GM23338 (cell line): ENCODE measurements at regions not wholly inside any gene's neighbourhood (a gene's known extent, or its start where the extent isn't known, plus 50 kb on each side); places are given as distances from the start of the nearest gene placed in this dataset.

Experiments used
- ATAC-seq: fragments of 200-7000 bp; cut with Tn5 transposase; 3 replicates; pipeline ENCODE4 v1.9.1; 2020
- DNase-seq: peaks from one replicate; pipeline ENCODE4 v3.0.0-alpha.2; 2015; ENCODE audit warnings: low spot score
- H2AFZ ChIP-seq: fragments of 200-600 bp; sonication (generic); 2 replicates; pipeline ENCODE4 v1.8.0; 2016; ENCODE audit warnings: antibody characterized with exemption, mild to moderate bottlenecking, moderate library complexity
- H3F3A ChIP-seq: fragments of 200-600 bp; sonication (generic); replicated peaks from 2 replicates; pipeline ENCODE4 v1.8.0; 2017; ENCODE audit warnings: antibody characterized with exemption, mixed run types, low read depth
- H3K27ac ChIP-seq: fragments of 200-600 bp; sonication (generic); 2 replicates; pipeline ENCODE4 v1.6.1; 2016; ENCODE audit warnings: low read depth
- H3K27me3 ChIP-seq: fragments of 200-600 bp; sonication (generic); 2 replicates; pipeline ENCODE4 v1.8.0; 2016; ENCODE audit warnings: mild to moderate bottlenecking, mixed run types, moderate library complexity; ENCODE audit not compliant: insufficient read depth
- H3K36me3 ChIP-seq: fragments of 200-600 bp; sonication (generic); 2 replicates; pipeline ENCODE4 v1.8.0; 2016; ENCODE audit warnings: mild to moderate bottlenecking; ENCODE audit not compliant: insufficient read depth
- H3K4me1 ChIP-seq: fragments of 200-600 bp; sonication (generic); 2 replicates; pipeline ENCODE4 v1.8.0; 2016; ENCODE audit warnings: mild to moderate bottlenecking, moderate library complexity; ENCODE audit not compliant: insufficient read depth
- H3K4me2 ChIP-seq: fragments of 200-600 bp; sonication (generic); 2 replicates; pipeline ENCODE4 v1.7.1; 2017; ENCODE audit warnings: mixed run types
- H3K4me3 ChIP-seq: fragments of 200-600 bp; sonication (generic); 2 replicates; pipeline ENCODE4 v1.6.1; 2016; ENCODE audit warnings: mixed run types
- H3K79me2 ChIP-seq: fragments of 200-600 bp; sonication (generic); replicated peaks from 2 replicates; pipeline ENCODE4 v1.8.0; 2017; ENCODE audit warnings: mild to moderate bottlenecking; ENCODE audit not compliant: insufficient read depth
- H3K9me2 ChIP-seq: fragments of 200-600 bp; sonication (generic); 2 replicates; pipeline ENCODE4 v1.8.0; 2017; ENCODE audit not compliant: insufficient read depth
- H4K20me1 ChIP-seq: fragments of 200-600 bp; sonication (generic); replicated peaks from 2 replicates; pipeline ENCODE4 v1.8.0; 2017; ENCODE audit warnings: mild to moderate bottlenecking; ENCODE audit not compliant: insufficient read depth
- H3K27ac Mint-ChIP-seq: 2 replicates; pipeline ENCODE4 v1.8.0; 2020; ENCODE audit warnings: inconsistent platforms, mild to moderate bottlenecking, moderate library complexity, mixed read lengths
- H3K27me3 Mint-ChIP-seq: 3 replicates; pipeline ENCODE4 v1.8.0; 2022; ENCODE audit warnings: low read depth, mild to moderate bottlenecking, moderate library complexity, mixed read lengths, inconsistent platforms; ENCODE audit not compliant: insufficient read depth, poor library complexity
- H3K36me3 Mint-ChIP-seq: 3 replicates; pipeline ENCODE4 v1.8.0; 2021; ENCODE audit warnings: low read depth, mild to moderate bottlenecking, inconsistent platforms, moderate library complexity, mixed read lengths
- H3K4me1 Mint-ChIP-seq: 3 replicates; pipeline ENCODE4 v1.8.0; 2020; ENCODE audit warnings: mild to moderate bottlenecking, inconsistent platforms, mixed read lengths
- H3K4me3 Mint-ChIP-seq: 3 replicates; pipeline ENCODE4 v1.8.0; 2021; ENCODE audit warnings: moderate library complexity, mild to moderate bottlenecking, inconsistent platforms, mixed read lengths
- H3K9me3 Mint-ChIP-seq: 3 replicates; pipeline ENCODE4 v1.8.0; 2020; ENCODE audit warnings: moderate library complexity, mild to moderate bottlenecking, inconsistent platforms, mixed read lengths
- CREB1 ChIP-seq: fragments of 250-450 bp; sonication (Bioruptor Pico); IDR thresholded peaks from 2 replicates; pipeline ENCODE4 v1.5.0; 2020; ENCODE audit warnings: low read depth, mild to moderate bottlenecking, moderate library complexity
- EZH2 ChIP-seq: fragments of 200-600 bp; sonication (generic); IDR thresholded peaks from one replicate; pipeline ENCODE4 v1.8.0; 2017; ENCODE audit warnings: antibody characterized with exemption, mild to moderate bottlenecking, low read depth; ENCODE audit not compliant: unreplicated experiment
- EZH2phosphoT487 ChIP-seq: fragments of 200-600 bp; sonication (generic); IDR thresholded peaks from one replicate; pipeline ENCODE4 v1.8.1; 2018; ENCODE audit warnings: antibody characterized with exemption; ENCODE audit not compliant: unreplicated experiment
- JUNB ChIP-seq: IDR thresholded peaks from one replicate; pipeline ENCODE4 v1.6.1; 2016; ENCODE audit warnings: antibody characterized with exemption; ENCODE audit not compliant: unreplicated experiment
- NANOG ChIP-seq: IDR thresholded peaks from 2 replicates; pipeline ENCODE4 v1.6.1; 2016; ENCODE audit warnings: antibody characterized with exemption, borderline replicate concordance
- POLR2AphosphoS5 ChIP-seq: IDR thresholded peaks from 2 replicates; pipeline ENCODE4 v1.6.1; 2016; ENCODE audit warnings: antibody characterized with exemption, low read depth
- STAT1 ChIP-seq: IDR thresholded peaks from one replicate; pipeline ENCODE4 v1.6.1; 2016; ENCODE audit warnings: antibody characterized with exemption; ENCODE audit not compliant: unreplicated experiment
- ZNF114 ChIP-seq: fragments of 250-450 bp; sonication (Bioruptor Pico); IDR thresholded peaks from 2 replicates; pipeline ENCODE4 v1.5.0; 2020; ENCODE audit warnings: mild to moderate bottlenecking, moderate library complexity
- ZNF331 ChIP-seq: fragments of 250-450 bp; sonication (Bioruptor Pico); IDR thresholded peaks from 2 replicates; pipeline ENCODE4 v1.5.0; 2020; ENCODE audit warnings: low read depth, mild to moderate bottlenecking, moderate library complexity
- TF ChIP-seq, protein P1 (sequence below): fragments of 250-450 bp; sonication (Bioruptor Pico); IDR thresholded peaks from 2 replicates; pipeline ENCODE4 v1.5.0; 2020; ENCODE audit warnings: mild to moderate bottlenecking, moderate library complexity
- TF ChIP-seq, protein P2 (sequence below): IDR thresholded peaks from 2 replicates; pipeline ENCODE4 v1.6.1; 2016; ENCODE audit warnings: antibody characterized with exemption
- TF ChIP-seq, protein P3 (sequence below): IDR thresholded peaks from one replicate; pipeline ENCODE4 v1.6.1; 2018; ENCODE audit warnings: antibody characterized with exemption; ENCODE audit not compliant: unreplicated experiment
- TF ChIP-seq, protein P4 (sequence below), 2 experiments: fragments of 200-600 bp in 1 of 2; sonication (generic) in 1 of 2; conservative IDR thresholded peaks; 2 replicates each; pipeline versions ENCODE4 v1.5.1 to v1.6.1; 2016 to 2017; ENCODE audit warnings: antibody characterized with exemption in 2 of 2, low read depth in 2 of 2, mild to moderate bottlenecking in 2 of 2, moderate library complexity in 1 of 2

DNA sequence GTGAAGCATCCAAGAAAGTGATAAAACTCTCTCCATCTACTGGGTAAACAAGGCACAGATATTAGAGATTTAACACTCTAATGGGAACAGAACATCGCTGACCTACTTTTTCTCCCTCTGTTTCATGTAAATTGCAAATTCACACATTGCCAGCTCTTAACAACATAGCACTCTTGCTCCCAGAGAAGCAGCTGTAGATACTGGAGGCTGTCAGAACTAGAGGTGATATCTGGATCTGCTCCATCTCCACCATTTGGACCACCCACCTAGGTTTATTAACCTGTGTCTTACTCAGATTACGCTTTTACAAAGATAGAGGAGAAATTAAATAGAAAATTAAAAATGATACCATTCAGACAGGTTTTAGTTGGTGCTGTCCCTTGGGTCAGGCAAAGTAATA is 289.1 kb upstream of the CRBN start:
- Histone ChIP-seq H3K79me2 (no peaks in the 10 kb centered on the region), H3K4me2 (no peak overlapping the region), H3K4me3 (no peak overlapping the region), H3K4me1 (no peaks in the 10 kb centered on the region), H4K20me1 (no peaks in the 10 kb centered on the region), H3F3A (no peaks in the 10 kb centered on the region), H3K27me3 (no peaks in the 10 kb centered on the region), H3K9me2 (no peaks in the 10 kb centered on the region), H3K27ac (no peak overlapping the region), H3K36me3 (no peaks in the 10 kb centered on the region), H2AFZ (no peak overlapping the region)
- Mint-ChIP-seq H3K4me3 (no peak overlapping the region), H3K27ac (no peak overlapping the region), H3K36me3 (peaks cover 11% of the 10 kb centered on the region; the same call in 2 of the 3 replicates), H3K27me3 (no peaks in the 10 kb centered on the region), H3K9me3 (peaks cover 57% of the 10 kb centered on the region), H3K4me1 (no peaks in the 10 kb centered on the region)
- ATAC-seq (no peak), DNase-seq (no peak)
- TF ChIP-seq, protein P1, sequence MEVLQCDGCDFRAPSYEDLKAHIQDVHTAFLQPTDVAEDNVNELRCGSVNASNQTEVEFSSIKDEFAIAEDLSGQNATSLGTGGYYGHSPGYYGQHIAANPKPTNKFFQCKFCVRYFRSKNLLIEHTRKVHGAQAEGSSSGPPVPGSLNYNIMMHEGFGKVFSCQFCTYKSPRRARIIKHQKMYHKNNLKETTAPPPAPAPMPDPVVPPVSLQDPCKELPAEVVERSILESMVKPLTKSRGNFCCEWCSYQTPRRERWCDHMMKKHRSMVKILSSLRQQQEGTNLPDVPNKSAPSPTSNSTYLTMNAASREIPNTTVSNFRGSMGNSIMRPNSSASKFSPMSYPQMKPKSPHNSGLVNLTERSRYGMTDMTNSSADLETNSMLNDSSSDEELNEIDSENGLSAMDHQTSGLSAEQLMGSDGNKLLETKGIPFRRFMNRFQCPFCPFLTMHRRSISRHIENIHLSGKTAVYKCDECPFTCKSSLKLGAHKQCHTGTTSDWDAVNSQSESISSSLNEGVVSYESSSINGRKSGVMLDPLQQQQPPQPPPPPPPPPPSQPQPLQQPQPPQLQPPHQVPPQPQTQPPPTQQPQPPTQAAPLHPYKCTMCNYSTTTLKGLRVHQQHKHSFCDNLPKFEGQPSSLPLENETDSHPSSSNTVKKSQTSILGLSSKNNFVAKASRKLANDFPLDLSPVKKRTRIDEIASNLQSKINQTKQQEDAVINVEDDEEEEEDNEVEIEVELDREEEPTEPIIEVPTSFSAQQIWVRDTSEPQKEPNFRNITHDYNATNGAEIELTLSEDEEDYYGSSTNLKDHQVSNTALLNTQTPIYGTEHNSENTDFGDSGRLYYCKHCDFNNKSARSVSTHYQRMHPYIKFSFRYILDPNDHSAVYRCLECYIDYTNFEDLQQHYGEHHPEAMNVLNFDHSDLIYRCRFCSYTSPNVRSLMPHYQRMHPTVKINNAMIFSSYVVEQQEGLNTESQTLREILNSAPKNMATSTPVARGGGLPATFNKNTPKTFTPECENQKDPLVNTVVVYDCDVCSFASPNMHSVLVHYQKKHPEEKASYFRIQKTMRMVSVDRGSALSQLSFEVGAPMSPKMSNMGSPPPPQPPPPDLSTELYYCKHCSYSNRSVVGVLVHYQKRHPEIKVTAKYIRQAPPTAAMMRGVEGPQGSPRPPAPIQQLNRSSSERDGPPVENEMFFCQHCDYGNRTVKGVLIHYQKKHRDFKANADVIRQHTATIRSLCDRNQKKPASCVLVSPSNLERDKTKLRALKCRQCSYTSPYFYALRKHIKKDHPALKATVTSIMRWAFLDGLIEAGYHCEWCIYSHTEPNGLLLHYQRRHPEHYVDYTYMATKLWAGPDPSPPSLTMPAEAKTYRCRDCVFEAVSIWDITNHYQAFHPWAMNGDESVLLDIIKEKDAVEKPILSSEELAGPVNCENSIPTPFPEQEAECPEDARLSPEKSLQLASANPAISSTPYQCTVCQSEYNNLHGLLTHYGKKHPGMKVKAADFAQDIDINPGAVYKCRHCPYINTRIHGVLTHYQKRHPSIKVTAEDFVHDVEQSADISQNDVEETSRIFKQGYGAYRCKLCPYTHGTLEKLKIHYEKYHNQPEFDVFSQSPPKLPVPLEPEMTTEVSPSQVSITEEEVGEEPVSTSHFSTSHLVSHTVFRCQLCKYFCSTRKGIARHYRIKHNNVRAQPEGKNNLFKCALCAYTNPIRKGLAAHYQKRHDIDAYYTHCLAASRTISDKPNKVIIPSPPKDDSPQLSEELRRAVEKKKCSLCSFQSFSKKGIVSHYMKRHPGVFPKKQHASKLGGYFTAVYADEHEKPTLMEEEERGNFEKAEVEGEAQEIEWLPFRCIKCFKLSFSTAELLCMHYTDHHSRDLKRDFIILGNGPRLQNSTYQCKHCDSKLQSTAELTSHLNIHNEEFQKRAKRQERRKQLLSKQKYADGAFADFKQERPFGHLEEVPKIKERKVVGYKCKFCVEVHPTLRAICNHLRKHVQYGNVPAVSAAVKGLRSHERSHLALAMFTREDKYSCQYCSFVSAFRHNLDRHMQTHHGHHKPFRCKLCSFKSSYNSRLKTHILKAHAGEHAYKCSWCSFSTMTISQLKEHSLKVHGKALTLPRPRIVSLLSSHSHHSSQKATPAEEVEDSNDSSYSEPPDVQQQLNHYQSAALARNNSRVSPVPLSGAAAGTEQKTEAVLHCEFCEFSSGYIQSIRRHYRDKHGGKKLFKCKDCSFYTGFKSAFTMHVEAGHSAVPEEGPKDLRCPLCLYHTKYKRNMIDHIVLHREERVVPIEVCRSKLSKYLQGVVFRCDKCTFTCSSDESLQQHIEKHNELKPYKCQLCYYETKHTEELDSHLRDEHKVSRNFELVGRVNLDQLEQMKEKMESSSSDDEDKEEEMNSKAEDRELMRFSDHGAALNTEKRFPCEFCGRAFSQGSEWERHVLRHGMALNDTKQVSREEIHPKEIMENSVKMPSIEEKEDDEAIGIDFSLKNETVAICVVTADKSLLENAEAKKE: no peak
- no peak for TF ChIP-seq ZNF331 (CRISPR knock-in tag)
- TF ChIP-seq POLR2AphosphoS5: no peak
- TF ChIP-seq, protein P2, sequence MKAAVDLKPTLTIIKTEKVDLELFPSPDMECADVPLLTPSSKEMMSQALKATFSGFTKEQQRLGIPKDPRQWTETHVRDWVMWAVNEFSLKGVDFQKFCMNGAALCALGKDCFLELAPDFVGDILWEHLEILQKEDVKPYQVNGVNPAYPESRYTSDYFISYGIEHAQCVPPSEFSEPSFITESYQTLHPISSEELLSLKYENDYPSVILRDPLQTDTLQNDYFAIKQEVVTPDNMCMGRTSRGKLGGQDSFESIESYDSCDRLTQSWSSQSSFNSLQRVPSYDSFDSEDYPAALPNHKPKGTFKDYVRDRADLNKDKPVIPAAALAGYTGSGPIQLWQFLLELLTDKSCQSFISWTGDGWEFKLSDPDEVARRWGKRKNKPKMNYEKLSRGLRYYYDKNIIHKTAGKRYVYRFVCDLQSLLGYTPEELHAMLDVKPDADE: no peak
- no peak for TF ChIP-seq ZNF114 (CRISPR knock-in tag)
- no peak for TF ChIP-seq CREB1
- TF ChIP-seq STAT1: no peak
- no peak for TF ChIP-seq EZH2
- TF ChIP-seq NANOG: no peak
- TF ChIP-seq, protein P3, sequence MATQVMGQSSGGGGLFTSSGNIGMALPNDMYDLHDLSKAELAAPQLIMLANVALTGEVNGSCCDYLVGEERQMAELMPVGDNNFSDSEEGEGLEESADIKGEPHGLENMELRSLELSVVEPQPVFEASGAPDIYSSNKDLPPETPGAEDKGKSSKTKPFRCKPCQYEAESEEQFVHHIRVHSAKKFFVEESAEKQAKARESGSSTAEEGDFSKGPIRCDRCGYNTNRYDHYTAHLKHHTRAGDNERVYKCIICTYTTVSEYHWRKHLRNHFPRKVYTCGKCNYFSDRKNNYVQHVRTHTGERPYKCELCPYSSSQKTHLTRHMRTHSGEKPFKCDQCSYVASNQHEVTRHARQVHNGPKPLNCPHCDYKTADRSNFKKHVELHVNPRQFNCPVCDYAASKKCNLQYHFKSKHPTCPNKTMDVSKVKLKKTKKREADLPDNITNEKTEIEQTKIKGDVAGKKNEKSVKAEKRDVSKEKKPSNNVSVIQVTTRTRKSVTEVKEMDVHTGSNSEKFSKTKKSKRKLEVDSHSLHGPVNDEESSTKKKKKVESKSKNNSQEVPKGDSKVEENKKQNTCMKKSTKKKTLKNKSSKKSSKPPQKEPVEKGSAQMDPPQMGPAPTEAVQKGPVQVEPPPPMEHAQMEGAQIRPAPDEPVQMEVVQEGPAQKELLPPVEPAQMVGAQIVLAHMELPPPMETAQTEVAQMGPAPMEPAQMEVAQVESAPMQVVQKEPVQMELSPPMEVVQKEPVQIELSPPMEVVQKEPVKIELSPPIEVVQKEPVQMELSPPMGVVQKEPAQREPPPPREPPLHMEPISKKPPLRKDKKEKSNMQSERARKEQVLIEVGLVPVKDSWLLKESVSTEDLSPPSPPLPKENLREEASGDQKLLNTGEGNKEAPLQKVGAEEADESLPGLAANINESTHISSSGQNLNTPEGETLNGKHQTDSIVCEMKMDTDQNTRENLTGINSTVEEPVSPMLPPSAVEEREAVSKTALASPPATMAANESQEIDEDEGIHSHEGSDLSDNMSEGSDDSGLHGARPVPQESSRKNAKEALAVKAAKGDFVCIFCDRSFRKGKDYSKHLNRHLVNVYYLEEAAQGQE: no peak
- TF ChIP-seq, protein P4, sequence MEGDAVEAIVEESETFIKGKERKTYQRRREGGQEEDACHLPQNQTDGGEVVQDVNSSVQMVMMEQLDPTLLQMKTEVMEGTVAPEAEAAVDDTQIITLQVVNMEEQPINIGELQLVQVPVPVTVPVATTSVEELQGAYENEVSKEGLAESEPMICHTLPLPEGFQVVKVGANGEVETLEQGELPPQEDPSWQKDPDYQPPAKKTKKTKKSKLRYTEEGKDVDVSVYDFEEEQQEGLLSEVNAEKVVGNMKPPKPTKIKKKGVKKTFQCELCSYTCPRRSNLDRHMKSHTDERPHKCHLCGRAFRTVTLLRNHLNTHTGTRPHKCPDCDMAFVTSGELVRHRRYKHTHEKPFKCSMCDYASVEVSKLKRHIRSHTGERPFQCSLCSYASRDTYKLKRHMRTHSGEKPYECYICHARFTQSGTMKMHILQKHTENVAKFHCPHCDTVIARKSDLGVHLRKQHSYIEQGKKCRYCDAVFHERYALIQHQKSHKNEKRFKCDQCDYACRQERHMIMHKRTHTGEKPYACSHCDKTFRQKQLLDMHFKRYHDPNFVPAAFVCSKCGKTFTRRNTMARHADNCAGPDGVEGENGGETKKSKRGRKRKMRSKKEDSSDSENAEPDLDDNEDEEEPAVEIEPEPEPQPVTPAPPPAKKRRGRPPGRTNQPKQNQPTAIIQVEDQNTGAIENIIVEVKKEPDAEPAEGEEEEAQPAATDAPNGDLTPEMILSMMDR (conservative IDR thresholded peaks at IDR 0.05; ENCODE audit: low read depth in 2 of 2): no peak
- TF ChIP-seq JUNB: no peak
- TF ChIP-seq EZH2phosphoT487: no peak
